ENCODE measurements at regions not wholly inside any gene's neighbourhood (a gene's known extent, or its start where the extent isn't known, plus 50 kb on each side); places are given as distances from the start of the nearest gene placed in this dataset.

GRCh38 chr1:193680247-193680923 is 494.0 kb upstream of the B3GALT2 start:
- TF ChIP-seq CSRNP3 (CRISPR knock-in tag; IDR thresholded peaks at IDR 0.05) = no peak
- TF ChIP-seq ZFP30 (CRISPR knock-in tag; IDR thresholded peaks at IDR 0.05) = no peak
- peak; percentile 86 for TF ChIP-seq TOX (CRISPR knock-in tag; IDR thresholded peaks at IDR 0.05; ENCODE audit: borderline replicate concordance)
- no peak for TF ChIP-seq ESRRG (CRISPR knock-in tag; IDR thresholded peaks at IDR 0.05)
- TF ChIP-seq CREB5 (CRISPR knock-in tag; IDR thresholded peaks at IDR 0.05; ENCODE audit: low read depth) = no peak
- no peak for TF ChIP-seq SNAI2 (CRISPR knock-in tag; IDR thresholded peaks at IDR 0.05)
- no peak; the same call in 1 of the 2 replicates for TF ChIP-seq PATZ1 (CRISPR knock-in tag; IDR thresholded peaks at IDR 0.05; ENCODE audit: borderline replicate concordance)
- TF ChIP-seq RARB (CRISPR knock-in tag; IDR thresholded peaks at IDR 0.05) = 0 out of 2 replicates have a peak, but pooled peaks have one; percentile 47
- no peak for TF ChIP-seq TSHZ2 (CRISPR knock-in tag; IDR thresholded peaks at IDR 0.05)
- no peak for TF ChIP-seq POU6F1 (CRISPR knock-in tag; IDR thresholded peaks at IDR 0.05; ENCODE audit: borderline replicate concordance, low read depth)
- TF ChIP-seq ZFP3 (CRISPR knock-in tag; IDR thresholded peaks at IDR 0.05) = no peak
- TF ChIP-seq CSDC2 (CRISPR knock-in tag; IDR thresholded peaks at IDR 0.05) = no peak
